Prostate gland (tissue), 2 donors: ENCODE measurements at regions not wholly inside any gene's neighbourhood (a gene's known extent, or its start where the extent isn't known, plus 50 kb on each side); places are given as distances from the start of the nearest gene placed in this dataset.

Source experiments
- POLR2A ChIP-seq: fragments of 450-650 bp; IDR thresholded peaks from one replicate; pipeline ENCODE4 v1.6.1; 2016; ENCODE audit warnings: antibody characterized with exemption, mild to moderate bottlenecking
- POLR2AphosphoS5 ChIP-seq: sonication (generic); formaldehyde crosslinking; IDR thresholded peaks from one replicate; pipeline ENCODE4 v1.6.1; 2017; ENCODE audit warnings: antibody characterized with exemption
- TF ChIP-seq, protein P1 (sequence below), 4 experiments: fragments of 200-600 bp in 2 of 4; fragments of 450-650 bp in 2 of 4; sonication (generic) in 2 of 4; IDR thresholded peaks; 1 replicate in 3 of 4; 2 replicates in 1 of 4; pipeline ENCODE4 v1.5.1; 2016 to 2019; ENCODE audit warnings: antibody characterized with exemption in 4 of 4, mild to moderate bottlenecking in 2 of 4, moderate library complexity in 2 of 4

DNA sequence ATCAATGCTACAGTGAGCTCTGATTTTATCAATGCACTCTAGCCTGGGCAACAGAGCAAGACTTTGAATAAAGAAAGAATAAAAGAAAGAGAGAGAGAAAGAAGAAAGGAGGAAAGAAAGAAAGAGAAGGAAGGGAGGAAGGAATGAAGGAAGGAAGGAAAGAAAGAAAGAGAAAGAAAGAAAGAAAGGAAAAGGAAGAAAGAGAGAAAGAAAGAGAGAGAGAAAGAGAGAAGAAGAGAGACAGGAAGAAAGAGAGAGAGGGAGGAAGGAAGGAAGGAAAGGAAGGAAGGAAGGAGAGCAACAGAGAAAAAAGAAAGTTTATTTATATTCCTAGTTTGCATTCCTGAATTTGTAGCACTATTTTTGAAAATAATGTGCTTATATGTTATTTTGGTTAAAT is 52.3 kb upstream of the ITGA11 start:
- TF ChIP-seq POLR2A = no peak
- TF ChIP-seq, protein P1, sequence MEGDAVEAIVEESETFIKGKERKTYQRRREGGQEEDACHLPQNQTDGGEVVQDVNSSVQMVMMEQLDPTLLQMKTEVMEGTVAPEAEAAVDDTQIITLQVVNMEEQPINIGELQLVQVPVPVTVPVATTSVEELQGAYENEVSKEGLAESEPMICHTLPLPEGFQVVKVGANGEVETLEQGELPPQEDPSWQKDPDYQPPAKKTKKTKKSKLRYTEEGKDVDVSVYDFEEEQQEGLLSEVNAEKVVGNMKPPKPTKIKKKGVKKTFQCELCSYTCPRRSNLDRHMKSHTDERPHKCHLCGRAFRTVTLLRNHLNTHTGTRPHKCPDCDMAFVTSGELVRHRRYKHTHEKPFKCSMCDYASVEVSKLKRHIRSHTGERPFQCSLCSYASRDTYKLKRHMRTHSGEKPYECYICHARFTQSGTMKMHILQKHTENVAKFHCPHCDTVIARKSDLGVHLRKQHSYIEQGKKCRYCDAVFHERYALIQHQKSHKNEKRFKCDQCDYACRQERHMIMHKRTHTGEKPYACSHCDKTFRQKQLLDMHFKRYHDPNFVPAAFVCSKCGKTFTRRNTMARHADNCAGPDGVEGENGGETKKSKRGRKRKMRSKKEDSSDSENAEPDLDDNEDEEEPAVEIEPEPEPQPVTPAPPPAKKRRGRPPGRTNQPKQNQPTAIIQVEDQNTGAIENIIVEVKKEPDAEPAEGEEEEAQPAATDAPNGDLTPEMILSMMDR (IDR thresholded peaks at IDR 0.05) = no peak
- no peak for TF ChIP-seq POLR2AphosphoS5
